EL (cell line): ENCODE measurements at regions not wholly inside any gene's neighbourhood (a gene's known extent, or its start where the extent isn't known, plus 50 kb on each side); places are given as distances from the start of the nearest gene placed in this dataset.
"Not testable (repeated sequence)": the region's sequence is repeated elsewhere in the genome, so short reads cannot be mapped to it uniquely, and the experiment has no call there.

Experiments used
- DNase-seq: peaks from one replicate; pipeline ENCODE4 v3.0.0-alpha.2; 2016

- DNase-seq: no peak
These were observed 98.9 kb downstream of the OLIG3 start for GRCh38 chr6:137395316-137395715.

GRCh38 chr6:137391061-137391814 is 103.0 kb downstream of the OLIG3 start:
- no peak for DNase-seq

DNA sequence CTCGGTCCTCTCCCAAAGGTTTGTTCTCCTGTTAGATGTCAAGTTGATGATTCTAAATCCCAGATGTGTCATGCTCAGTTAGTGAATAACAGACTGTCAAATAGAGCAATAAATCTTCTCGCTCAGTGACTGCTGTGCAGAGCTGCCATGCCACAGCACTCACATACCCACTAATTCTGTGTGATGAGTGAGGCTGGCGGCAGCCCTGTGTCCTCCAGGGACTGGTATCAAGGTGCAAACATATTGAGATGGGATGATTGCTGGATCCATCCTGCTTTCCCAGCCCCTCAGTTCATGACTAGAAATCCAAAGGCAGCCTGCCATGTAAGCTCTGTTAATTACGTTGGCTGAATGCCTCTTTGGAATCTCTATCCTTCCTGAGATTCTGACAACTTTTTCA is 103.9 kb downstream of the OLIG3 start:
- no peak for DNase-seq

DNA sequence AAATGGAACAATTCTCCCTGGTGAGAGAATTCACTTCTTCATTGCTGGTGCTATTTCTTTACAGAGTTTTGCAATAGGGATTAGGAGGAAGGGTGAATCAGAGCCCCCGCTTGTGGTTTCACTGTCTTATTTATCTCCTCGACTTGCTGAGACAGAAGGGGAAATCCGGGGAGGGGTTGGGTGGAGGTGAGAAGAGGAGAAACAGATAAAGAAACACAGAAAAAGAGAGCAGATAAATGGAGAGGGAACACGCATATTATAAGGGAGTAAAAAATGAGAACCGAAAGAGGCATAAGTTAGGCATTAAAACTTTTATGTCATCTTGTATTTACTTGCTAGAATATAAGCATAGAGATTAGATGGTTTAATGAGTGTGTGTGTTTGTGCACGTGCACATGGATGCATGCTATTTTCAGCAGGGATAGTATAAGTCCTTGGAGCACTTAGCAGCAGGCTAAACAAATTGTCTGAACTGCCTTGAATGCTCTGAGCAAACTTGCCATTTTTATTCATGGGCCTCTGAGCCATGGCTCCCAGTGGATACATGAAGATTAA is 105.0 kb downstream of the OLIG3 start:
- DNase-seq: no peak

DNA sequence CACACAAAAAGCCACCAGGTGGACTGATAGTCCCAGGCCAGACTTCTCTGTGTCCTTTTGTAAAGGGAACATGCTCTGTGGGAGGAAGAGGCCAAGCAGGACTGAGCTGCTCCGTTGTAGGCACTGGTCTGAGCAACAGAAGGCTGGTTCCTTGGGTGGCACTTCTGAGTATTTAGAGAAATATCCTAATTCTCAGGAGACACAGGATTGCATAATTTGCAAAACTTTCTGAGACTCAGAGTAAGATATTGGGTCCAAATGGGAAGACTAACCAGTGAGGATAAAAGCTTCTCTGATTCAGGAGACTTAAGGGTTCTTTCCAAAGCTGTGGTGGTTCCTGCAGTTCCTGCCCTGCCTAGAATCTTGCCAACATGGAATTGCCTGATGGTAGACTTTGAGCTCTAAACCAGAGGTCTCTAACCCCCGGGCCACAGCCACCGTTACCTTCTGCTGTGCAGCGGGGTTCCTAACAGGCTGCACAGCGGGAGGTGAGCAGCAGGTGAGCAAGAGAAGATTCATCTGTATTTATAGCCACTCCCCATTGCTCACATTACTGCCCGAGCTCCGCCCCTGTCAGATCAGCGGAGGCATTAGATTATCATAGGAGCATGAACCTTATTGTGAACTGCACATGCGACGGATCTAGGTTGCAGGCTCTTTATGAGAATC is 107.0 kb downstream of the OLIG3 start:
- DNase-seq: no peak

DNA sequence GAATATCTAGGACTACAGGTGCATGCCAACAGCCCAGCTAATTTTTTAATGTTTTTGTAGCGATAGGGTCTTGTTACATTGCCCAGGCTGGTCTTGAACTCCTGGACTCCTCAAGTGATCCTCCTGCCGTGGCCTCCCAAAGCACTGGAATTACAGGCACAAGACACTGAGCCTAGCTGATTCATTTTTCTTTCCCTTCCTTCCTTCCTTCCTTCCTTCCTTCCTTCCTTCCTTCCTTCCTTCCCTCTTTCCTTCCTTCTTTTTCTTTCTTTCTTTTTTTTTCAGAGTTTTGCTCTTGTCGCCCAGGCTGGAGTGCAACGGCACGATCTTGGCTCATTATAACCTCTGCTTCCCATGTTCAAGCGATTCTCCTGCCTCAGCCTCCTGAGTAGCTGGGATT is 110.9 kb downstream of the OLIG3 start:
- DNase-seq: not testable (repeated sequence)

- no peak for DNase-seq
These were observed 116.2 kb downstream of the OLIG3 start for GRCh38 chr6:137378090-137378369.

GRCh38 chr6:137373296-137373695 is 120.9 kb downstream of the OLIG3 start:
- no peak for DNase-seq

DNA sequence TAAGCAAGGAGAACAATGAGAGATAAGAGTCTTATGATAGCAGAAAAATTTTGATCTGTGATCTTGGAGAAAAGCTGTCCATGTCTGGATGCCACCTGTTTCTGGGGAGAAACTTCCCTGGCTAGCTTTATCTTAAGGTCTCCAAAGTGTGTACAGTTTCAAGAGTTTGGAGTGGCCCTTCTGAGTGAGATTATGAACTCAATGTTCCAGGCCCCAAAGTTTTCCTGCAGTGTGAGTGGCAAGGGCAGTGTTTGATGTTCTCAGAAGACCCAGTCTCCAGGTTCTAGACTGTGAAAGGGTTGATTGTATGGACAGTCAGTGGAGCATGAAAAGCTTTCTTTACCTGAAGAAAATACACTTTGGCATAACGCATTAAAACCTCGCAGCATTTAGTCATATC is 121.7 kb downstream of the OLIG3 start:
- DNase-seq: no peak

- no peak for DNase-seq
These were observed 122.6 kb downstream of the OLIG3 start for GRCh38 chr6:137371634-137372016.

DNA sequence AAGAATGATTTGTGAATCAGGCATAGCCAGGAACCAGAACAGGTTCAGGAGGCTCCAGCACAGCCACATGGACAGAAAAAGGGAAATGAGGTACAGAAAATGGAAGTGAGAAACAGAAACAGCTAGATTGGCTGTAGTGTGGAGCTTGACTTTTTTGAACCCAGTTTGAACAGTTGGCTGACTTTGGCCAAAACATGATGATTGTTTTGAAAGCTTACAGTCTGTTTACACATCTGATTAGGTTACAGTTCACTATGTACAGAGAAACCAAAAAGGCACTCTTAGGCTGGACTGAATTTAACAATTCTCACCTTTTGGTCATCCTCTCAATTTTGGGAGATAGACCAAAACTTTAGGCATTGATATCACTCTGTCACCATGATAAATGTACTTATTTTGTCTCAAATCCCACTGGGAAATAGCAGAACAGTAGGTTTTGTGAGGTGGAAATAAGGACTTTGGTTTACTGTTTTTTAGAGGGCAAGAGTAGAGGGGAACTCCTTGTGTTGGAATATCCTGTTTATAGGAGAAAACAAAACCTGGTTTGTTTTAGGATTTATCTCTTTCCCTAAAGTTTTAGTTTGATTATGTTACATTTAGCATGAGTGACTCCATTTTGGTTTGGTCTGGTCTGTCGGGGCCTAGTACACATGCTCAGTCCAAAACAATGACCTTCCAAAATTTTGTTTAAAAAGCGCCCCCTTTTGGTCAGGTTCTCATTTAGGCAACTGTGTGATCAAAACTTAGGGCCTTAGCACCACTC is 123.1 kb downstream of the OLIG3 start:
- DNase-seq: peak; percentile 6

- DNase-seq: no peak
These were observed 125.1 kb downstream of the OLIG3 start for GRCh38 chr6:137369136-137369535.

DNA sequence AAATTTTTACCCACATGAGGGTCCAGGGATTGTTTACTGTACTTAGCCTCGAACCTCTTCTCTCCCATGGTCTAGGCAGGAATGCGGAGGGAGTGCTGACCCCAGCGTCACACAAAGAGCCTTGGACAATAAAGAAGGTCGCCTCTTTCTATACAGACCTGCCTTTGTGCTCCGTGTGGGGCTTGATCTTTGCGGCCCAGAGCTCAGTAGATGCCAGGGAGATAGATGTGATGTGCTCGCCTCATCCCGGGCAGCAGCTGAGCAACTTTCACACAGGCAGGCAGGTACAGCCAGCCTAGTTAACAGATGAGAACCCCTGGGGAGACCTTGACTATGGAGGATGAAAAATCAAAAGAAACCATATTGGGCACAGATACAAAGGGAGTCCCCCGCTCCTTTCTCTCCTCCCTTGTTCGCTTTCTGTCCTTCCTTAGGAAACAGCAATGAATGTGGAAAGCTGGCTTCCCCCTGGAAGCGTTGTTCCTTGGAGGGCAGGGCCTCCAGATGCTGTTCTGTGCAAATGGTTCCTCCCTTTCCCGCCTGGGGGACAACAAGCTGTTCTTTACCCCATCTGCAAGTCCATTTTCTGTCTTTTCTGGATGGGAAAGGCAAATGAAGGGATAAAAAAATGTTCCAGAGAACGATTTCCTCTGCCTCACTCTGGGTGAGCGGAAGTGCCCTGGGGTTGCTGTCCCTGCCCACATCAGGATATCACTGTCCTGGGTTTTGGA is 128.3 kb downstream of the OLIG3 start:
- no peak for DNase-seq

DNA sequence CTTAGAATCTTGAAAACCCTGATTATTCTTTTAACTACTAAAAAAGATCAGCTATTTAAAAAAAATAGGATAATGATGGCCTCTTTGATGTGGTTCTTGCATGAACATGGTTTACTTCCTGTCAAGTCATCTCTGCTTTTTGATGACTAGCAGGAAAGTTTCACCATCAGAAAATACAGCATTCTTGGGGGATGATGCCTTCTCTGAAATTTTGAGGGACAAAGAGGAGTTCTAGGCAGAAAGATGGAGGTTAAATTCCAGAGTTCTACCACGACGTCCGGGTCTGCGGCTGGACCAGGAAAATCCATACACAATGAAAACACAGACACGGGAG is 130.4 kb downstream of the OLIG3 start:
- DNase-seq: no peak

DNA sequence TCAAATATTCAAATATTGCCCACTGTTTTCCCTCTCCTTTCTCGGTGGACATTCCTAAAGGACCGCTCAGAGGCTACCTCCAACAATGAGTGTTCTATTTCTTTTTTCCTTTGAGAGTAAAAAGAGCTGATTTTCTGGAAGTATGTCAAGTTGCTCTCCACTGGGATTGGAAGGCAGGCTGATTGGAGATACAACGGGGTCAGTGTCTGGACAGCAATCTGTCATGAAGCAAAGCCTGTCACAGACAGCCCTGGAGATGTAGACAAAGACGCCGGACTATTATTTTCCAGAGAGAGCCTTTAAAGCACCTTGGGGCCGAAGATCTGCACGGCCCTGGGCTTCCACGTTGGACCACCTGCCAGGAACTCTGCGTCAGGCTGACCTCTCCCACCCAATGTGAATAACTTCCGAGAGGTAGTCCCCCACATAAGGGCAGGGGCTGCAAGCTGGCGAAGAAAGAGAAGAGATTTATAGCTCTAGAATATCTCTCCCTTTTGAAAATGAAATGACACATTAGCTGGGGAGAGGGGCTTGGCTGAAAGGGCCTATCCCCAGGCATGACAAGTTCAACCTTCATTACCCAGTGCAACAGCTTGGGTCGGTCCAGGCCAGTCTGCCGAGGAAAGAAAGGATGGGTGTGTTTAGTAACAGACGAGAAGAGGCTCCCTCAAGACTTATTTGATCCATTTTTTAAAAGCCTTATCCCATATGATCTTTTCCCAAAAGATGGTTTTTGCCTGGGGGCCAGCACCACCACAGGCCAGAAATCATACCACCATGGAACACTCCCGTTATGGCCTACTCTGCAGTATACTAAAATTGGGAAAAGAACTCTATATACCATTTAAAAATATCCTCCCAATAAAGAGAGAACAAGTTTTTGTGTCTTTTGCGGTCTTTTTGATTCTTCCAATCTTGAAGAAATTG is 131.1 kb downstream of the OLIG3 start:
- DNase-seq: no peak

DNA sequence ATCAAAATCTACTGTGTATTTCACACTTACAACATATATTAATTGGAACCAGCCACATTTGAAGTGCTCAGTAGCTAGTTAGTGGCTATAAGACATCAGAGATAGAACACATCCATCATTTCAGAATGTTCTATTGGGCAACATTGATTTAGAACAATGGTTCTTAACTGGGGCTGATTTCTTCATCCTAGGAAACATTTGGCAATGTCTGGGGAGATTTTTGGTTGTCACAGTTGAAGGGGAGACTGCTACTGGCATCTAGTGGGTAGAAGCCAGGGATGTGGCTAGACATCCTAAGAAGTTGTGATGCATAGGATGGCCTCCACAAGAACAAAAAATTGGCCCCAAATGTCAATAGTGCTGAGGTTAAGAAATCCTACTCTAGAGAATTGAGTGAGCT is 132.5 kb downstream of the OLIG3 start:
- DNase-seq: no peak

DNA sequence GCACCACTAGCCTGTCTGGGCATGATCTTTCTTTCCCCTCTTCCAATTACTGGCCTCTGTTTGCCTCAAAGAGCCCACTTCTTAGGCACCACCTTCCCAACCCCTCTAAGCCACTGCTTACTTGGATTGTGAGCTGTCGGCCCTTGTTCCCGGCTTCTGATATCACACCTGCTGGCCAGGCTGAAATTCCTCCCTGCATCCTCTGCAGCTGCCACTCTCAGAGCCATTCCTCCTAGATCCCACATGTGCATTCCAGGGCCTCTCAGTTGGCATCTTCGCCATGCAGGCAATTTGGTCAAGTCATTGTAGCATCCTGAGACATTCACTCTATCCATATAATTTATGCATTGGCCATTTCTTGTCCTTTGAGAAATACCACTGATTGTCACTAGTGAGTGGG is 135.9 kb downstream of the OLIG3 start:
- no peak for DNase-seq

- no peak for DNase-seq
These were observed 136.3 kb downstream of the OLIG3 start for GRCh38 chr6:137357948-137358266.

GRCh38 chr6:137357263-137357947 is 136.8 kb downstream of the OLIG3 start:
- no peak for DNase-seq

GRCh38 chr6:137353842-137354397 is 134.7 kb upstream of the IFNGR1 start:
- DNase-seq: no peak

GRCh38 chr6:137353346-137353745 is 134.2 kb upstream of the IFNGR1 start:
- DNase-seq: no peak
